ENCODE measurements at regions not wholly inside any gene's neighbourhood (a gene's known extent, or its start where the extent isn't known, plus 50 kb on each side); places are given as distances from the start of the nearest gene placed in this dataset.

DNA sequence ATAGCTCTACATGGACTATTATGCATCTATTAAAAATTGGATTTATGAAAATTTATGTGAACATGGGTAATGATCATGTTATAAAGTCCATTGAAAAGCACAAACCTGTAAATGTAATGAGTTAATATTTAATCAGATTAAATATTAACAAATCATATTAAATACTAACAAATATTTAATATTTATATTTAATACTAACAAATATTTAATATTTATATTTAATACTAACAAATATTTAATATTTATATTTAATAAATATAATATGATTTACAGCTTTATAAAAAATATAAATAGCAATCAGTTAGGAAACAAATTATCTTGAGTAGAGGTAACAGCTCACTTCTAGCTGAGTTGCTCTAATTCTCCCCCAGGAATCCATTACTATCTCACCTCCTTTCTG lies 758.0 kb upstream of the USP15 start:
- no peaks in the 10 kb centered on the region for H3K4me1 Mint-ChIP-seq (ENCODE audit: low read depth, unreplicated experiment)
- no peaks in the 10 kb centered on the region for H3K27me3 Mint-ChIP-seq (ENCODE audit: unreplicated experiment)
- DNase-seq: no peak
- CTCF ChIA-PET: interaction anchor here (0.6 kb wide), 1 partner anchor 66 kb away, joined by 6 read pairs; no protein-coding TSS in a partner anchor
- no peaks in the 10 kb centered on the region for H3K36me3 Mint-ChIP-seq (ENCODE audit: insufficient read depth, unreplicated experiment)
- TF ChIP-seq, protein P1, sequence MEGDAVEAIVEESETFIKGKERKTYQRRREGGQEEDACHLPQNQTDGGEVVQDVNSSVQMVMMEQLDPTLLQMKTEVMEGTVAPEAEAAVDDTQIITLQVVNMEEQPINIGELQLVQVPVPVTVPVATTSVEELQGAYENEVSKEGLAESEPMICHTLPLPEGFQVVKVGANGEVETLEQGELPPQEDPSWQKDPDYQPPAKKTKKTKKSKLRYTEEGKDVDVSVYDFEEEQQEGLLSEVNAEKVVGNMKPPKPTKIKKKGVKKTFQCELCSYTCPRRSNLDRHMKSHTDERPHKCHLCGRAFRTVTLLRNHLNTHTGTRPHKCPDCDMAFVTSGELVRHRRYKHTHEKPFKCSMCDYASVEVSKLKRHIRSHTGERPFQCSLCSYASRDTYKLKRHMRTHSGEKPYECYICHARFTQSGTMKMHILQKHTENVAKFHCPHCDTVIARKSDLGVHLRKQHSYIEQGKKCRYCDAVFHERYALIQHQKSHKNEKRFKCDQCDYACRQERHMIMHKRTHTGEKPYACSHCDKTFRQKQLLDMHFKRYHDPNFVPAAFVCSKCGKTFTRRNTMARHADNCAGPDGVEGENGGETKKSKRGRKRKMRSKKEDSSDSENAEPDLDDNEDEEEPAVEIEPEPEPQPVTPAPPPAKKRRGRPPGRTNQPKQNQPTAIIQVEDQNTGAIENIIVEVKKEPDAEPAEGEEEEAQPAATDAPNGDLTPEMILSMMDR (IDR thresholded peaks at IDR 0.05; ENCODE audit: unreplicated experiment): no peak
- no peak overlapping the region for H3K27ac Mint-ChIP-seq (ENCODE audit: unreplicated experiment)
- H3K9me3 Mint-ChIP-seq (ENCODE audit: low read depth, unreplicated experiment): no peaks in the 10 kb centered on the region
- no TSS peak for BruUV-seq (replicated peaks)
- intact Hi-C loops (cut with micrococcal nuclease; ENCODE audit: unreplicated experiment): no loop called here
- no peak overlapping the region for H3K4me3 Mint-ChIP-seq (ENCODE audit: low read depth, unreplicated experiment)

DNA sequence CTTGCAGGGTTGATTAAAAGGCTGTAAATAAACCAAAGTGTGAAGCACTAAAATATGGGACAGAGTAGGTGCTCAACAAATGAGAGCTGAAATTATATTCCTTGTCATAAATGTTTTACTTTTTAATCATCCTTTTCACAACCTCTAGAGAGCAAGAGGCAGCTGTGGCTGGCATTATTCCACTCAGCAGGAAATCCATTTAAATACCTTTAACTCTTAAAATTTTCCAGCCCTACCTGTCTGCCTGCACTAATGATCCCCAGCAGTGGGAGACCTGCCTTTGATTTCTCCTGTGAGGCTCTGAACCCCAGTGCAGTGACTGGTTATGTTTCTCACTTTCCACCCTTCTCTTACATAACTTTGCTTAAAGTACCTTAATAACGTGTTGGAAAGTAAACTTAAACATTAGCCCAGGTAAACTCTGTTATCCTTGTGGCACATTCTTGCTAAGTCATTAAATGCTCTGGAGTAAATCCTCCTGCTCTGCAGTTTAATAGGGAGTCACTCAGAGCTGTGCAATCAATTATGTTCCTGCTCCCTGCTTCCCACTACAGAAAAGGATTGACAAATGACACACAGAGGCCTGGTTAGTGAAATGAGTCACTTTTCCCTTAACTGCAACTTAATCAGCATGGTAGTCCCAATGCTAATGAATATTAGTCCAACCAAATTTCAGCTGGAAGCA lies 755.7 kb upstream of the USP15 start:
- no TSS peak for BruUV-seq (replicated peaks)
- DNase-seq: no peak
- Mint-ChIP-seq H3K4me3 (ENCODE audit: low read depth, unreplicated experiment) (no peak overlapping the region), H3K27me3 (ENCODE audit: unreplicated experiment) (no peaks in the 10 kb centered on the region), H3K36me3 (ENCODE audit: insufficient read depth, unreplicated experiment) (no peaks in the 10 kb centered on the region), H3K4me1 (ENCODE audit: low read depth, unreplicated experiment) (no peaks in the 10 kb centered on the region), H3K27ac (ENCODE audit: unreplicated experiment) (no peak overlapping the region), H3K9me3 (ENCODE audit: low read depth, unreplicated experiment) (no peaks in the 10 kb centered on the region)
- CTCF ChIA-PET: no interaction called here
- intact Hi-C loops (cut with micrococcal nuclease; ENCODE audit: unreplicated experiment): no loop called here
- TF ChIP-seq, protein P1 (IDR thresholded peaks at IDR 0.05; ENCODE audit: unreplicated experiment): no peak

GRCh38 chr12:61513499-61513898 lies 746.7 kb upstream of the USP15 start:
- Mint-ChIP-seq H3K36me3 (ENCODE audit: insufficient read depth, unreplicated experiment) (peaks cover 4% of the 10 kb centered on the region), H3K27me3 (ENCODE audit: unreplicated experiment) (no peaks in the 10 kb centered on the region), H3K4me1 (ENCODE audit: low read depth, unreplicated experiment) (peaks cover 15% of the 10 kb centered on the region), H3K9me3 (ENCODE audit: low read depth, unreplicated experiment) (peaks cover 5% of the 10 kb centered on the region), H3K4me3 (ENCODE audit: low read depth, unreplicated experiment) (no peak overlapping the region), H3K27ac (ENCODE audit: unreplicated experiment) (no peak overlapping the region)
- TF ChIP-seq, protein P1 (IDR thresholded peaks at IDR 0.05; ENCODE audit: unreplicated experiment): no peak
- CTCF ChIA-PET: no interaction called here
- DNase-seq: no peak
- BruUV-seq (replicated peaks): no TSS peak
- intact Hi-C loops (cut with micrococcal nuclease; ENCODE audit: unreplicated experiment): no loop called here

GRCh38 chr12:61514016-61514415 lies 746.2 kb upstream of the USP15 start:
- intact Hi-C loops (cut with micrococcal nuclease; ENCODE audit: unreplicated experiment): no loop called here
- Mint-ChIP-seq H3K4me1 (ENCODE audit: low read depth, unreplicated experiment) (peaks cover 15% of the 10 kb centered on the region), H3K27ac (ENCODE audit: unreplicated experiment) (no peak overlapping the region), H3K36me3 (ENCODE audit: insufficient read depth, unreplicated experiment) (peaks cover 4% of the 10 kb centered on the region), H3K9me3 (ENCODE audit: low read depth, unreplicated experiment) (peaks cover 5% of the 10 kb centered on the region), H3K4me3 (ENCODE audit: low read depth, unreplicated experiment) (no peak overlapping the region), H3K27me3 (ENCODE audit: unreplicated experiment) (no peaks in the 10 kb centered on the region)
- BruUV-seq (replicated peaks): no TSS peak
- CTCF ChIA-PET: no interaction called here
- DNase-seq: no peak
- TF ChIP-seq, protein P1 (IDR thresholded peaks at IDR 0.05; ENCODE audit: unreplicated experiment): no peak

Data from Calu3 (cell line).